Hepatocyte (in vitro differentiated cells): ENCODE measurements at regions not wholly inside any gene's neighbourhood (a gene's known extent, or its start where the extent isn't known, plus 50 kb on each side); places are given as distances from the start of the nearest gene placed in this dataset.

Experiments
- DNase-seq: peaks from one replicate; pipeline ENCODE4 v3.0.0-alpha.2; 2016; ENCODE audit warnings: low spot score
- H2AFZ ChIP-seq: fragments of 200-600 bp; sonication (generic); 2 replicates; pipeline ENCODE4 v1.6.0; 2016; ENCODE audit warnings: antibody characterized with exemption, mild to moderate bottlenecking
- H3K27ac ChIP-seq: fragments of 200-600 bp; sonication (generic); 2 replicates; pipeline ENCODE4 v1.5.1; 2016; ENCODE audit warnings: mild to moderate bottlenecking
- H3K27me3 ChIP-seq: fragments of 200-600 bp; sonication (generic); 2 replicates; pipeline ENCODE4 v1.6.1; 2016
- H3K36me3 ChIP-seq: fragments of 200-600 bp; sonication (generic); replicated peaks from 2 replicates; pipeline ENCODE4 v1.5.1; 2016; ENCODE audit warnings: low read depth; ENCODE audit not compliant: insufficient read depth
- H3K4me1 ChIP-seq: fragments of 200-600 bp; sonication (generic); 2 replicates; pipeline ENCODE4 v1.5.1; 2016; ENCODE audit warnings: mild to moderate bottlenecking, moderate library complexity; ENCODE audit not compliant: insufficient read depth
- H3K4me2 ChIP-seq: fragments of 200-600 bp; sonication (generic); 2 replicates; pipeline ENCODE4 v1.6.0; 2016
- H3K4me3 ChIP-seq: fragments of 200-600 bp; sonication (generic); 2 replicates; pipeline ENCODE4 v1.5.1; 2016; ENCODE audit warnings: mild to moderate bottlenecking
- H3K79me2 ChIP-seq: fragments of 200-600 bp; sonication (generic); 2 replicates; pipeline ENCODE4 v1.6.0; 2017; ENCODE audit warnings: mild to moderate bottlenecking
- H3K9me2 ChIP-seq: fragments of 200-600 bp; sonication (generic); replicated peaks from 2 replicates; pipeline ENCODE4 v1.6.0; 2017; ENCODE audit warnings: mild to moderate bottlenecking; ENCODE audit not compliant: insufficient read depth
- H3K9me3 ChIP-seq: fragments of 200-600 bp; sonication (generic); 2 replicates; pipeline ENCODE4 v1.5.1; 2016; ENCODE audit warnings: low read depth, mild to moderate bottlenecking
- H4K20me1 ChIP-seq: fragments of 200-600 bp; sonication (generic); 2 replicates; pipeline ENCODE4 v1.6.0; 2016; ENCODE audit warnings: mild to moderate bottlenecking; ENCODE audit not compliant: insufficient read depth, poor library complexity, severe bottlenecking
- CTCF ChIP-seq: fragments of 200-600 bp; sonication (generic); IDR thresholded peaks from 2 replicates; pipeline ENCODE4 v1.5.1; 2016; ENCODE audit warnings: antibody characterized with exemption, mild to moderate bottlenecking; ENCODE audit not compliant: poor library complexity
- EZH2 ChIP-seq: fragments of 200-600 bp; sonication (generic); IDR thresholded peaks from 2 replicates; pipeline ENCODE4 v1.6.1; 2016; ENCODE audit warnings: antibody characterized with exemption, mild to moderate bottlenecking, borderline replicate concordance
- EZH2phosphoT487 ChIP-seq: fragments of 200-600 bp; sonication (generic); IDR thresholded peaks from one replicate; pipeline ENCODE4 v1.6.1; 2018; ENCODE audit warnings: antibody characterized with exemption, mild to moderate bottlenecking, low read depth, moderate library complexity; ENCODE audit not compliant: unreplicated experiment, severe bottlenecking
- WGBS: methylation state at CpG from one replicate; pipeline ENCODE4 v1.1.6; 2016; ENCODE audit warnings: low lambda C conversion rate; ENCODE audit errors: missing lambda C conversion rate; 5-methylcytosine and 5-hydroxymethylcytosine counted together

- DNase-seq = no peak
- no peak for TF ChIP-seq EZH2phosphoT487
- TF ChIP-seq CTCF = no peak
- TF ChIP-seq EZH2 = no peak
- no peaks in the 10 kb centered on the region for H3K9me2 ChIP-seq
- H4K20me1 ChIP-seq = no peaks in the 10 kb centered on the region
- no peaks in the 10 kb centered on the region for H3K36me3 ChIP-seq
- WGBS = 92% methylated on average over 2 of the region's 2 CpGs
- H3K4me1 ChIP-seq = no peaks in the 10 kb centered on the region
- H3K27ac ChIP-seq = no peak overlapping the region
- H3K9me3 ChIP-seq = no peaks in the 10 kb centered on the region
- H2AFZ ChIP-seq = no peak overlapping the region
- no peaks in the 10 kb centered on the region for H3K79me2 ChIP-seq
- no peaks in the 10 kb centered on the region for H3K27me3 ChIP-seq
- no peak overlapping the region for H3K4me3 ChIP-seq
- H3K4me2 ChIP-seq = no peak overlapping the region
Observed at GRCh38 chr18:42292654-42293053, 337.6 kb downstream of the PIK3C3 start.

- no peak overlapping the region for H3K4me2 ChIP-seq
- H3K9me3 ChIP-seq = no peaks in the 10 kb centered on the region
- H3K27me3 ChIP-seq = no peaks in the 10 kb centered on the region
- no peak overlapping the region for H3K27ac ChIP-seq
- no peaks in the 10 kb centered on the region for H3K9me2 ChIP-seq
- no peaks in the 10 kb centered on the region for H4K20me1 ChIP-seq
- no peaks in the 10 kb centered on the region for H3K4me1 ChIP-seq
- H3K79me2 ChIP-seq = no peaks in the 10 kb centered on the region
- H3K4me3 ChIP-seq = no peak overlapping the region
- TF ChIP-seq EZH2 = no peak
- no peak for TF ChIP-seq CTCF
- no peak for TF ChIP-seq EZH2phosphoT487
- H2AFZ ChIP-seq = no peak overlapping the region
- 100% methylated on average over 1 of the region's 1 CpG for WGBS
- no peaks in the 10 kb centered on the region for H3K36me3 ChIP-seq
- no peak for DNase-seq
Observed at GRCh38 chr18:42296192-42296591, 341.2 kb downstream of the PIK3C3 start.

- TF ChIP-seq CTCF (no peak), EZH2phosphoT487 (no peak), EZH2 (no peak)
Observed at GRCh38 chr18:42296723-42297122, 341.7 kb downstream of the PIK3C3 start.

More at GRCh38 chr18:42296723-42297122, 341.7 kb downstream of the PIK3C3 start:
- Histone ChIP-seq H3K27ac (no peak overlapping the region), H3K9me3 (no peaks in the 10 kb centered on the region), H3K36me3 (no peaks in the 10 kb centered on the region), H3K9me2 (no peaks in the 10 kb centered on the region), H2AFZ (no peak overlapping the region), H4K20me1 (no peaks in the 10 kb centered on the region), H3K27me3 (no peaks in the 10 kb centered on the region), H3K4me3 (no peak overlapping the region), H3K79me2 (no peaks in the 10 kb centered on the region), H3K4me1 (no peaks in the 10 kb centered on the region), H3K4me2 (no peak overlapping the region)
- DNase-seq = no peak
